Activated CD8-positive, alpha-beta memory T cell treated with anti-CD3 and anti-CD28 coated beads, Interleukin-2, amount 10 ng/mL, durations not matched to agents 7 days and 5 days (primary cell): ENCODE measurements at regions not wholly inside any gene's neighbourhood (a gene's known extent, or its start where the extent isn't known, plus 50 kb on each side); places are given as distances from the start of the nearest gene placed in this dataset.
"Not testable (repeated sequence)": the region's sequence is repeated elsewhere in the genome, so short reads cannot be mapped to it uniquely, and the experiment has no call there.

Experiments used
- ATAC-seq: fragments of 150-1000 bp; cut with Tn5 transposase; one replicate; pipeline ENCODE4 v1.10.0; 2021; ENCODE audit warnings: moderate library complexity
- CTCF ChIA-PET: fragments of 350-600 bp; sonication (Branson Sonifier 250); formaldehyde crosslinking; loops from one replicate; lab custom pipeline; 2021; ENCODE audit warnings: antibody characterized with exemption; lab: Charles Lee
- DNase-seq: peaks from one replicate; pipeline ENCODE4 v3.0.0-alpha.2; 2020
- H3K27ac Mint-ChIP-seq: one replicate; pipeline ENCODE4 v1.8.0; 2021; ENCODE audit warnings: mild to moderate bottlenecking, mixed read lengths
- H3K27me3 Mint-ChIP-seq: one replicate; pipeline ENCODE4 v1.8.0; 2021; ENCODE audit warnings: mixed read lengths
- H3K36me3 Mint-ChIP-seq: one replicate; pipeline ENCODE4 v1.8.0; 2021; ENCODE audit warnings: mild to moderate bottlenecking, mixed read lengths
- H3K4me1 Mint-ChIP-seq: one replicate; pipeline ENCODE4 v1.8.0; 2021; ENCODE audit warnings: mixed read lengths
- H3K4me3 Mint-ChIP-seq: one replicate; pipeline ENCODE4 v1.8.0; 2021; ENCODE audit warnings: mild to moderate bottlenecking, moderate library complexity, mixed read lengths
- H3K9me3 Mint-ChIP-seq: one replicate; pipeline ENCODE4 v1.8.0; 2022; ENCODE audit warnings: low read depth, mixed read lengths

GRCh38 chr6:6976193-6976592 is 131.6 kb upstream of the RREB1 start:
- H3K4me3 Mint-ChIP-seq, result no peak overlapping the region
- DNase-seq (no peak), ATAC-seq (no peak)
- no peaks in the 10 kb centered on the region for H3K4me1 Mint-ChIP-seq
- H3K36me3 Mint-ChIP-seq, result no peaks in the 10 kb centered on the region
- H3K27ac Mint-ChIP-seq, result no peak overlapping the region
- no peaks in the 10 kb centered on the region for H3K27me3 Mint-ChIP-seq
- CTCF ChIA-PET, result no interaction called here
- H3K9me3 Mint-ChIP-seq, result no peaks in the 10 kb centered on the region

GRCh38 chr6:6978731-6979130 is 129.0 kb upstream of the RREB1 start:
- Mint-ChIP-seq H3K27ac (no peak overlapping the region), H3K36me3 (no peaks in the 10 kb centered on the region), H3K9me3 (no peaks in the 10 kb centered on the region), H3K4me1 (no peaks in the 10 kb centered on the region), H3K4me3 (no peak overlapping the region), H3K27me3 (peaks cover 3% of the 10 kb centered on the region)
- CTCF ChIA-PET, result interaction anchor here (1.0 kb wide), 1 partner anchor 12 kb away, joined by 4 read pairs; no protein-coding TSS in a partner anchor
- ATAC-seq (no peak), DNase-seq (no peak)

- no peak for DNase-seq
- Mint-ChIP-seq H3K4me3 (no peak overlapping the region), H3K27me3 (peaks cover 3% of the 10 kb centered on the region), H3K36me3 (no peaks in the 10 kb centered on the region), H3K9me3 (no peaks in the 10 kb centered on the region), H3K27ac (no peak overlapping the region), H3K4me1 (no peaks in the 10 kb centered on the region)
- no peak for ATAC-seq
- CTCF ChIA-PET, result no interaction called here
Measured at GRCh38 chr6:6980999-6981597, 126.7 kb upstream of the RREB1 start.

GRCh38 chr6:6981681-6982322 is 126.0 kb upstream of the RREB1 start:
- H3K27ac Mint-ChIP-seq, result no peak overlapping the region
- H3K9me3 Mint-ChIP-seq, result no peaks in the 10 kb centered on the region
- DNase-seq, result no peak
- H3K4me1 Mint-ChIP-seq, result no peaks in the 10 kb centered on the region
- no peak for ATAC-seq
- no peak overlapping the region for H3K4me3 Mint-ChIP-seq
- no peaks in the 10 kb centered on the region for H3K36me3 Mint-ChIP-seq
- peaks cover 6% of the 10 kb centered on the region for H3K27me3 Mint-ChIP-seq
- CTCF ChIA-PET, result no interaction called here

- DNase-seq (no peak), ATAC-seq (no peak)
- CTCF ChIA-PET, result no interaction called here
- no peak overlapping the region for H3K4me3 Mint-ChIP-seq
- no peaks in the 10 kb centered on the region for H3K4me1 Mint-ChIP-seq
- H3K9me3 Mint-ChIP-seq, result no peaks in the 10 kb centered on the region
- H3K27ac Mint-ChIP-seq, result no peak overlapping the region
- H3K36me3 Mint-ChIP-seq, result no peaks in the 10 kb centered on the region
- H3K27me3 Mint-ChIP-seq, result peaks cover 6% of the 10 kb centered on the region
Measured at GRCh38 chr6:6982663-6983062, 125.1 kb upstream of the RREB1 start.

GRCh38 chr6:6984585-6985366 is 123.0 kb upstream of the RREB1 start:
- Mint-ChIP-seq H3K4me1 (no peaks in the 10 kb centered on the region), H3K36me3 (no peaks in the 10 kb centered on the region), H3K27ac (no peak overlapping the region), H3K4me3 (no peak overlapping the region), H3K27me3 (peaks cover 8% of the 10 kb centered on the region), H3K9me3 (no peaks in the 10 kb centered on the region)
- CTCF ChIA-PET, result no interaction called here
- no peak for DNase-seq
- no peak for ATAC-seq

GRCh38 chr6:6986344-6986743 is 121.4 kb upstream of the RREB1 start:
- ATAC-seq (no peak), DNase-seq (no peak)
- Mint-ChIP-seq H3K36me3 (no peaks in the 10 kb centered on the region), H3K9me3 (no peaks in the 10 kb centered on the region), H3K27ac (no peak overlapping the region), H3K4me1 (no peaks in the 10 kb centered on the region), H3K27me3 (peaks cover 8% of the 10 kb centered on the region), H3K4me3 (no peak overlapping the region)
- CTCF ChIA-PET, result no interaction called here

GRCh38 chr6:6987749-6988148 is 120.0 kb upstream of the RREB1 start:
- no peak overlapping the region for H3K4me3 Mint-ChIP-seq
- DNase-seq, result no peak
- no peaks in the 10 kb centered on the region for H3K4me1 Mint-ChIP-seq
- ATAC-seq, result no peak
- no peaks in the 10 kb centered on the region for H3K36me3 Mint-ChIP-seq
- H3K9me3 Mint-ChIP-seq, result no peaks in the 10 kb centered on the region
- H3K27ac Mint-ChIP-seq, result no peak overlapping the region
- CTCF ChIA-PET, result no interaction called here
- H3K27me3 Mint-ChIP-seq, result peaks cover 7% of the 10 kb centered on the region

GRCh38 chr6:6990059-6990458 is 117.7 kb upstream of the RREB1 start:
- H3K9me3 Mint-ChIP-seq, H3K27me3 Mint-ChIP-seq, H3K36me3 Mint-ChIP-seq, DNase-seq, H3K4me1 Mint-ChIP-seq, H3K4me3 Mint-ChIP-seq, ATAC-seq, CTCF ChIA-PET, H3K27ac Mint-ChIP-seq: not testable (repeated sequence)

GRCh38 chr6:6993503-6994237 is 114.1 kb upstream of the RREB1 start:
- no peak for ATAC-seq
- no peak overlapping the region for H3K4me3 Mint-ChIP-seq
- H3K27ac Mint-ChIP-seq, result no peak overlapping the region
- CTCF ChIA-PET, result no interaction called here
- H3K27me3 Mint-ChIP-seq, result peaks cover 15% of the 10 kb centered on the region
- H3K4me1 Mint-ChIP-seq, result no peaks in the 10 kb centered on the region
- H3K36me3 Mint-ChIP-seq, result no peaks in the 10 kb centered on the region
- no peak for DNase-seq
- H3K9me3 Mint-ChIP-seq, result no peaks in the 10 kb centered on the region

GRCh38 chr6:6994796-6995195 is 113.0 kb upstream of the RREB1 start:
- Mint-ChIP-seq H3K9me3 (no peaks in the 10 kb centered on the region), H3K4me1 (no peaks in the 10 kb centered on the region), H3K27ac (no peak overlapping the region), H3K27me3 (peaks cover 15% of the 10 kb centered on the region), H3K36me3 (no peaks in the 10 kb centered on the region), H3K4me3 (no peak overlapping the region)
- no peak for ATAC-seq
- DNase-seq, result no peak
- CTCF ChIA-PET, result no interaction called here

- H3K27ac Mint-ChIP-seq, result no peak overlapping the region
- DNase-seq (no peak), ATAC-seq (no peak)
- no peaks in the 10 kb centered on the region for H3K4me1 Mint-ChIP-seq
- H3K27me3 Mint-ChIP-seq, result peaks cover 15% of the 10 kb centered on the region
- no peak overlapping the region for H3K4me3 Mint-ChIP-seq
- CTCF ChIA-PET, result no interaction called here
- H3K36me3 Mint-ChIP-seq, result no peaks in the 10 kb centered on the region
- no peaks in the 10 kb centered on the region for H3K9me3 Mint-ChIP-seq
Measured at GRCh38 chr6:6995328-6995727, 112.4 kb upstream of the RREB1 start.

GRCh38 chr6:6996124-6996523 is 111.6 kb upstream of the RREB1 start:
- Mint-ChIP-seq H3K9me3 (no peaks in the 10 kb centered on the region), H3K4me3 (no peak overlapping the region), H3K27me3 (peaks cover 15% of the 10 kb centered on the region), H3K36me3 (no peaks in the 10 kb centered on the region), H3K27ac (no peak overlapping the region), H3K4me1 (no peaks in the 10 kb centered on the region)
- DNase-seq (no peak), ATAC-seq (no peak)
- CTCF ChIA-PET, result no interaction called here
